Heart right ventricle (tissue), 16 donors: ENCODE measurements at regions not wholly inside any gene's neighbourhood (a gene's known extent, or its start where the extent isn't known, plus 50 kb on each side); places are given as distances from the start of the nearest gene placed in this dataset.

Experiments used
- ATAC-seq, 8 donors: fragments of 200-7000 bp; cut with Tn5 transposase; one replicate each; pipeline ENCODE4 v1.9.1; 2020; ENCODE audit warnings: mild to moderate bottlenecking in 8 of 8, moderate library complexity in 8 of 8, moderate number of reproducible peaks in 1 of 8
- DNase-seq, 2 donors: peaks; one replicate each; pipeline ENCODE4 v3.0.0-alpha.2; 2020
- H3K27ac ChIP-seq, 10 donors: fragments of 200-600 bp; sonication (generic) in 2 of 10; one replicate each; pipeline versions ENCODE4 v1.5.0 to v1.8.0; 2020 to 2022; ENCODE audit warnings: mild to moderate bottlenecking in 3 of 10
- H3K27me3 ChIP-seq, 7 donors: fragments of 200-600 bp; one replicate each; pipeline ENCODE4 v1.8.0; 2021 to 2022; ENCODE audit warnings: mild to moderate bottlenecking in 2 of 7
- H3K36me3 ChIP-seq, 9 donors: fragments of 200-600 bp; sonication (generic) in 1 of 9; one replicate each; pipeline versions ENCODE4 v1.5.0 to v1.8.0; 2020 to 2022; ENCODE audit warnings: mild to moderate bottlenecking in 2 of 9
- H3K4me1 ChIP-seq, 9 donors: fragments of 200-600 bp; sonication (generic) in 1 of 9; one replicate each; pipeline versions ENCODE4 v1.5.0 to v1.8.0; 2020 to 2022; ENCODE audit warnings: mild to moderate bottlenecking in 4 of 9
- H3K4me3 ChIP-seq, 10 donors: fragments of 200-600 bp; sonication (generic) in 2 of 10; one replicate each; pipeline versions ENCODE4 v1.5.0 to v1.8.0; 2020 to 2022; ENCODE audit warnings: mild to moderate bottlenecking in 7 of 10, moderate library complexity in 2 of 10
- H3K9me3 ChIP-seq, 11 donors: fragments of 200-600 bp in 10 of 11; sonication (generic) in 2 of 11; one replicate each; pipeline versions ENCODE4 v1.5.0 to v1.8.0; 2013 to 2022; ENCODE audit warnings: mild to moderate bottlenecking in 2 of 11, control low read depth in 1 of 11, moderate library complexity in 1 of 11
- CTCF ChIP-seq, 9 donors: fragments of 200-600 bp; sonication (generic) in 2 of 9; IDR thresholded peaks; one replicate each; pipeline versions ENCODE4 v1.5.0 to v1.8.0; 2021 to 2022; ENCODE audit warnings: antibody characterized with exemption in 9 of 9, mild to moderate bottlenecking in 5 of 9, moderate library complexity in 1 of 9
- WGBS, 2 donors: extraction: QIAGEN DNeasy Blood & Tissue Kit; methylation state at CpG; one replicate each; pipeline ENCODE4 v1.1.7; 2013; ENCODE audit warnings: inconsistent platforms in 1 of 2; 5-methylcytosine and 5-hydroxymethylcytosine counted together
- intact Hi-C, 10 donors: fragments of 100-400 bp; cut with DNase I; formaldehyde crosslinking; loops; one replicate each; pipeline versions ENCODE4 v1.11.1 to v1.14.2; 2022
- donor health status: Arrhythmogenic right ventricular cardiomyopathy.
- donor health status: ischemic (EF 13 %, LVEDD 7.1; RV severe dilation, severe dysfunction).
- donor health status: healthy with polysubstance abuse.
- donor health status: DM: no; HTN: yes; CAD: no.
- donor health status: DM: no; HTN: no; CAD: no.
- donor health status: ischemic (EF 25% LVEDD 6.9; RV normal size, moderate dysfunction).
- donor health status: ischemic (EF 25% LVEDD 5.7; RV mildly dilated, moderate dysfunction).
- donor health status: healthy.
- donor health status: DM: yes; HTN: yes; CAD: no.
- donor health status: Ischemic cardiomyopathy.
- donor health status: ischemic (EF 35%, LVEDD 5.7; RV mildly dilated, moderate dysfunction).
- donor health status: nonischemic (EF 11% LVEDD 7.7; RV severe dilation, severe dysfunction).
- donor health status: DM: yes; HTN: yes; CAD: no.
- donor health status: PGD.
- donor health status: ischemic (EF 29% LVEDD 5.4; RV normal size, mild dysfunction).
- donor health status: nonischemic (EF 23%, LVEDD 6.1; RV moderate dilation, normal function).

DNA sequence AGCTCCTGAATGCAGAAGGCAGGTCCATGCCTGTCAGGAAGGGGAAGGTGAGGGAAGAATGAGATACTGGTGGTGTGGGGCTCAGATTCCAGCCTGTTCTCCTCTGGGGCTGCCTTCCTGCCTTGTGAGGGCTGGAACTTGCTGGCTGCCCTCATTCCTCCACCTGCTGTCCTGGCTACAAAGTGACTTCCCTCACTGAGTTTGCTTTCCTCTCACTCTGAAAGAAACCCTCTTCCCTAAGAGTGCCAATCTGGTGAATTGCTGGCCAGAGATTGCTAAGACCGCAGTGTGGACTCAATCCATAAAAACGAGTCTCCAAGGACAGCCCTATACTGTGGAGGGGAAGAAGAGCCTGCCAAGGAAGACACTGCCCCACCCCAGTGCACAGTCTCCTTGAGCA is 664.4 kb upstream of the HS6ST1 start:
- ATAC-seq: no peak
- no peaks in the 10 kb centered on the region for H3K36me3 ChIP-seq
- H3K9me3 ChIP-seq: no peaks in the 10 kb centered on the region
- WGBS, 2 donors: 58 to 67% methylated on average over 2 of the region's 2 CpGs
- DNase-seq: no peak
- no peak for TF ChIP-seq CTCF (IDR thresholded peaks at IDR 0.05)
- no peak overlapping the region for H3K4me3 ChIP-seq
- H3K27ac ChIP-seq: no peak overlapping the region
- intact Hi-C loops: no loop called here
- no peaks in the 10 kb centered on the region for H3K4me1 ChIP-seq
- peaks cover 0 to 4% (median 0%) of the 10 kb centered on the region in 7 donors for H3K27me3 ChIP-seq

DNA sequence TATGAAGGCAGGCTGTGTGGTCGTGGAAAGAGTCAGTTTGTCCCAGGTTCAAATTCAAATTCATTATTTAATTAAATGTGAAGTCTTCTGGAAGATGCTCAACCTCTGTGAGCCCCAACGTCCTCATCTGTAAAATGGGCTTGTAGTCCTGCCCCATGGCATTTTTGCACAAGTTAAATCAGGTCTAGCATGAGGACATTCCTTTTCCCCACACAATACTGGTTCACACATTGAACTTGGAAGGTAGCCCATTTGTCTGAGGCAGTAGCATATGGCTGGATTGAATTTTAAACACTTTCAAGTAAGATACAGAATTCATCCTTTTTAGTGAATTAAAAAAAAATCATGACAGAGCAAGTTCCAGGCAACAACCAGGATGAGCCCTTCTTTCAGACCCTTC is 665.4 kb upstream of the HS6ST1 start:
- 73 to 84% methylated on average over 2 of the region's 2 CpGs for WGBS, 2 donors
- ATAC-seq: no peak
- no peak for TF ChIP-seq CTCF (IDR thresholded peaks at IDR 0.05)
- no peak overlapping the region for H3K27ac ChIP-seq
- DNase-seq: no peak
- H3K9me3 ChIP-seq: no peaks in the 10 kb centered on the region
- H3K4me1 ChIP-seq: no peaks in the 10 kb centered on the region
- H3K36me3 ChIP-seq: no peaks in the 10 kb centered on the region
- intact Hi-C loops: no loop called here
- H3K4me3 ChIP-seq: no peak overlapping the region
- H3K27me3 ChIP-seq: peaks cover 0 to 4% (median 0%) of the 10 kb centered on the region in 7 donors

DNA sequence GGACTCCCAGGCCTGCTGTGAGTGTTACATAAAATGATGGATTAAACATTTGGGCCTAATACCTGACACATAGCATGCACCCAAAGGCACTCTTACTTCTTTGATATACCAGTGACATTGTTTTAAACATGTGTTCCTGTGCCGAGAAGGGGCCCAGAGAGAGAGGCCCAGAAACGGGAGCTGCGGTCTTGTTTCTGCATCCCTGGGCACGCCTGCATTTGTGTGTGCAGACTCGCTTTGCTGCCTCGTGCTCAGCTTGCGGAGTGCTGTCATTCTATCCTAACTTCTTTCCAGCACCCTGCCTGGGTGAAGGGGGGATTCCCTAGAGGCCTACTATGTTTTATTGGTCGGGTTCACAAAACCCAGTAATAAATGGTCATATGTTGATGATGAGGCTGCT is 666.2 kb upstream of the HS6ST1 start:
- peaks cover 0 to 4% (median 0%) of the 10 kb centered on the region in 7 donors for H3K27me3 ChIP-seq
- DNase-seq (no peak), ATAC-seq (no peak)
- WGBS, 2 donors: 91 to 92% methylated on average over 8 of the region's 8 CpGs
- H3K4me1 ChIP-seq: no peaks in the 10 kb centered on the region
- no peak overlapping the region for H3K4me3 ChIP-seq
- TF ChIP-seq CTCF (IDR thresholded peaks at IDR 0.05): no peak
- no peaks in the 10 kb centered on the region for H3K36me3 ChIP-seq
- H3K27ac ChIP-seq: no peak overlapping the region
- intact Hi-C loops: no loop called here
- H3K9me3 ChIP-seq: no peaks in the 10 kb centered on the region

DNA sequence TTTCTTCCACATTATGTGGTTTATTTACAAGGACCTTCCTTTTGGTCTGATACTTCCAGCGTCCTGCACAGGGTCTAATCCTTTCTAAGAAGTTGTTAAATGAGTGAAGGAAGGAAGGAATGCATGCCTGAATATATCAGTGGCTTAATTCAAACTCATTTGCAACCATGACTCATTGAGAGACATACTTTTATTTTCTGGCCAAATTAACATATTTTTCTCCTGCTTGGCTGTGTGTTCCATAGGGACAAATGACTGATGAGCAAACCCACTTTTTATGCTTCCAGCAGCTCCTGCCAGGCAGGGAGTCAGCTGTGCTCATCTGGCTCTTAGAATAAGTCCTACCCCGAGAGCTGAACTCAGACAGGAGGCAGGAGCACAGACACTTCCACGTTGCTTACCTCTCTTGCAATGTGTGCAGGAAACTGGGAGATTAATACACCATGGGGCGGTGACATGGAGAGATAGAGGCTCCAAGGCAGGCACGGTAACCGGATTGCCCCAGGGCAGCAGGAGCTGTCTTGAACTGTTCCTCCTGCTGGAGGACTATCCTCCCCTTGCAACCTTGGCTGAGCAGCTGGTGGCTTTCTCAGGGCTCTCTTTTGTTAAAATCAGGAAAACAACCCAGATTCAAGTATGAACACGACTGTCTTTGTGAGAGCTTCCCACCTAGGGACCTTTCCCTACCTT is 667.5 kb upstream of the HS6ST1 start:
- ATAC-seq (no peak), DNase-seq (no peak)
- H3K4me1 ChIP-seq: no peaks in the 10 kb centered on the region
- 41 to 49% methylated on average over 7 of the region's 7 CpGs for WGBS, 2 donors
- H3K4me3 ChIP-seq: no peak overlapping the region
- H3K9me3 ChIP-seq: no peaks in the 10 kb centered on the region
- H3K36me3 ChIP-seq: no peaks in the 10 kb centered on the region
- TF ChIP-seq CTCF (IDR thresholded peaks at IDR 0.05): no peak
- intact Hi-C loops: no loop called here
- H3K27ac ChIP-seq: no peak overlapping the region
- peaks cover 0 to 4% (median 0%) of the 10 kb centered on the region in 7 donors for H3K27me3 ChIP-seq
